ENCODE measurements at regions not wholly inside any gene's neighbourhood (a gene's known extent, or its start where the extent isn't known, plus 50 kb on each side); places are given as distances from the start of the nearest gene placed in this dataset.

DNA sequence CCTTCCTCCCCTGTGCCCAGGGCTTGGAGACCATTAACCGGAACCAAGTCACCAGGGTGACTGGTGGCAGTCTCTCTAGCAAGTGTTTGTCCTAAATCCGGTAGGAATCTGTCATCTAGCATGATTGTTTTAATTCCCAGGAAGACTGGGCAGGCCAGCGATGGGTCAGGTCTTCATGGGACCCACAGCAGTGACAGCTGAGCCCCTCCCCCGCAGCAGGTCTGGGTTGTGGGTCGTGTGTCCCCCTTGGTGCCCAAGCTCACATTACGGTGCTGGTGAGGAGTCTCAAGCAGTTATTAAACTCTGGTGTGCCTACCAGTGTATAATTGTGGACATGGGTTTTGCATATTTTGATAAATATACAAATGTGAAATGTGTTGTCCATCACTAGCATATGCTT is 466.5 kb downstream of the MATN1 start:
- H3K4me1 ChIP-seq: no peaks in the 10 kb centered on the region
- TF ChIP-seq, protein P1, sequence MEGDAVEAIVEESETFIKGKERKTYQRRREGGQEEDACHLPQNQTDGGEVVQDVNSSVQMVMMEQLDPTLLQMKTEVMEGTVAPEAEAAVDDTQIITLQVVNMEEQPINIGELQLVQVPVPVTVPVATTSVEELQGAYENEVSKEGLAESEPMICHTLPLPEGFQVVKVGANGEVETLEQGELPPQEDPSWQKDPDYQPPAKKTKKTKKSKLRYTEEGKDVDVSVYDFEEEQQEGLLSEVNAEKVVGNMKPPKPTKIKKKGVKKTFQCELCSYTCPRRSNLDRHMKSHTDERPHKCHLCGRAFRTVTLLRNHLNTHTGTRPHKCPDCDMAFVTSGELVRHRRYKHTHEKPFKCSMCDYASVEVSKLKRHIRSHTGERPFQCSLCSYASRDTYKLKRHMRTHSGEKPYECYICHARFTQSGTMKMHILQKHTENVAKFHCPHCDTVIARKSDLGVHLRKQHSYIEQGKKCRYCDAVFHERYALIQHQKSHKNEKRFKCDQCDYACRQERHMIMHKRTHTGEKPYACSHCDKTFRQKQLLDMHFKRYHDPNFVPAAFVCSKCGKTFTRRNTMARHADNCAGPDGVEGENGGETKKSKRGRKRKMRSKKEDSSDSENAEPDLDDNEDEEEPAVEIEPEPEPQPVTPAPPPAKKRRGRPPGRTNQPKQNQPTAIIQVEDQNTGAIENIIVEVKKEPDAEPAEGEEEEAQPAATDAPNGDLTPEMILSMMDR (IDR thresholded peaks at IDR 0.05; ENCODE audit: low read depth, low read length): no peak
- H3K36me3 ChIP-seq: no peaks in the 10 kb centered on the region
- no peaks in the 10 kb centered on the region for H3K9me3 ChIP-seq
- H3K4me3 ChIP-seq (ENCODE audit: low read depth, low read length): no peak overlapping the region
- no peaks in the 10 kb centered on the region for H3K27me3 ChIP-seq
- no peak for DNase-seq

DNA sequence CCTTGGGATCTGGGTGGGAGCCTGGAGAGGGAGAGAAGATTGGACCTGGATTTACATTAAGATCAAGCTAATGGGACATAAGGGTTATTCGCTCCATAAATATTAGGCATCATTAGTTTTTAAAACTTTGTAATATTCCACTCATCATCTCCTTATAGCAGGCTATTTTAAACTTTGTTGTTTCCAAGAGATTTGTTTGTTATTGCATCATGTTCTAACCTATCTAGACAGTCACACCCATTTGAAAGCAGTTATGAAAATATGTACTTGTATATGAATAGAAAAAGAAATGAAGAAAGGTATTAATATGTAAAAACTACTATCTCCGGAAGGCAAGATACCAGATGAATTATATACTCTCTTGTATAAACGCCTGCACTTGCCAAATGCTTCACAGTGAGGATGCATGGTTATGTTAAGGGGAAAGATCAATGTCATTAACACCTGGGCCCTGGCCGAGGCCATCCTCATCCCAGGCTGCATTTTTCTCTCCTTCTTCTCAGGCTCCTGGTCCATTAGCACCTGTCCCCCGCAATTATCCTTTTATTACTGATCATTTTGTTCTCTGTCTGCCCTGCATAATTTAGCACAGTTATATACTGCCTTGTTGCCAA is 468.2 kb downstream of the MATN1 start:
- TF ChIP-seq, protein P1 (IDR thresholded peaks at IDR 0.05; ENCODE audit: low read depth, low read length): no peak
- Histone ChIP-seq H3K4me1 (no peaks in the 10 kb centered on the region), H3K27me3 (no peaks in the 10 kb centered on the region), H3K4me3 (ENCODE audit: low read depth, low read length) (no peak overlapping the region), H3K36me3 (no peaks in the 10 kb centered on the region), H3K9me3 (no peaks in the 10 kb centered on the region)
- no peak for DNase-seq

DNA sequence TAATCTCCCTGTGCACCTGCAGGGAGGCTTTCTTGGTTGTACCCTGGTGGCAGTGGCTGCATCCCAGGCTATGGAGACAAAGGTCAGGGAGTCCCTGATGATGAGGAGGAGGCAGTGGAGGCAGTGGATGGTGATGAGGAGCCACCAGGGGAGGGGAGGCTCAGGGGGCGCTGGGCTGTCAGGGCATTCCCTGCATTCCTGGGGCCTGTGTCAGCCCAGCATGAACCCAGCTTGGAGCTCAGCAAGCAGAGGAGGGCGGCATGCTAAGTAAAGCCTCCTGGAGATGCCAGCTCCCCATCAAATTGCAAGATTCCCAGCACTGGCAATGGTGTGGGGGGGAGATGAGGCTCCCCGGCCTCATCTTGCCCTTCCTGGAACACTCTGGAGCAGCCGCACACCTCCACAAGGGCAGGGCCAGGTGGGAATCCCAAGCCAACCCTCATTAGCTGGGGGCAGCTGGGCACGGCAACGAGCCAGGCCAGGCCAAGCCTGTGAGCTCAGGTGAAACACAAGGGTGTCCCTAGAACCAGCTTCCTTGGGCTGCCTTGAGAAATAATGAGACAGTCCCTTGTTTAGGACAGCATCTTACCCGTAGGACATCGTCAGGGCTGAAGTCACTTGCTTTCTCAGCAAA is 469.5 kb downstream of the MATN1 start:
- H3K9me3 ChIP-seq: no peaks in the 10 kb centered on the region
- H3K4me3 ChIP-seq (ENCODE audit: low read depth, low read length): no peak overlapping the region
- TF ChIP-seq, protein P1 (IDR thresholded peaks at IDR 0.05; ENCODE audit: low read depth, low read length): no peak
- DNase-seq: no peak
- no peaks in the 10 kb centered on the region for H3K36me3 ChIP-seq
- no peaks in the 10 kb centered on the region for H3K4me1 ChIP-seq
- H3K27me3 ChIP-seq: no peaks in the 10 kb centered on the region

DNA sequence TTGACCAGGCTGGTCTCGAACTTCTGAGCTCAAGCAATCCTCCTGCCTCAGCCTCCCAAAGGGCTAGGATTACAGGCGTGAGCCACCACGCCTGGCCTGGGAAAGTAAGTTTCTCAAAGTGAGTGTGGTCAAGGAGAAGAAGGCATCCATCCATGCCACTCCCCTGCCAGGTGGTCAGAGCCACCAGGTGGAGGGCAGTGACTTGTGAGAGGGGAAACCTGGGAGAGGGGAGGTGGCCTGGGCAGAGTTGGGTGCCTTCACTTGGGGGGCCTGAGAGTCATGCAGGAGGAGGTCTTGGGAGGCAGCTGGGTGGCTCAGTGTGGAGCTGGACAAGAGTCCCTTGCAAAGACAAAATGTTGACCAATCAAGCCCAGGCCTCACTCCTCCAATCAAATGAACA is 470.0 kb downstream of the MATN1 start:
- H3K27me3 ChIP-seq: no peaks in the 10 kb centered on the region
- H3K9me3 ChIP-seq: no peaks in the 10 kb centered on the region
- no peak overlapping the region for H3K4me3 ChIP-seq (ENCODE audit: low read depth, low read length)
- H3K36me3 ChIP-seq: no peaks in the 10 kb centered on the region
- H3K4me1 ChIP-seq: no peaks in the 10 kb centered on the region
- DNase-seq: no peak
- TF ChIP-seq, protein P1 (IDR thresholded peaks at IDR 0.05; ENCODE audit: low read depth, low read length): no peak

DNA sequence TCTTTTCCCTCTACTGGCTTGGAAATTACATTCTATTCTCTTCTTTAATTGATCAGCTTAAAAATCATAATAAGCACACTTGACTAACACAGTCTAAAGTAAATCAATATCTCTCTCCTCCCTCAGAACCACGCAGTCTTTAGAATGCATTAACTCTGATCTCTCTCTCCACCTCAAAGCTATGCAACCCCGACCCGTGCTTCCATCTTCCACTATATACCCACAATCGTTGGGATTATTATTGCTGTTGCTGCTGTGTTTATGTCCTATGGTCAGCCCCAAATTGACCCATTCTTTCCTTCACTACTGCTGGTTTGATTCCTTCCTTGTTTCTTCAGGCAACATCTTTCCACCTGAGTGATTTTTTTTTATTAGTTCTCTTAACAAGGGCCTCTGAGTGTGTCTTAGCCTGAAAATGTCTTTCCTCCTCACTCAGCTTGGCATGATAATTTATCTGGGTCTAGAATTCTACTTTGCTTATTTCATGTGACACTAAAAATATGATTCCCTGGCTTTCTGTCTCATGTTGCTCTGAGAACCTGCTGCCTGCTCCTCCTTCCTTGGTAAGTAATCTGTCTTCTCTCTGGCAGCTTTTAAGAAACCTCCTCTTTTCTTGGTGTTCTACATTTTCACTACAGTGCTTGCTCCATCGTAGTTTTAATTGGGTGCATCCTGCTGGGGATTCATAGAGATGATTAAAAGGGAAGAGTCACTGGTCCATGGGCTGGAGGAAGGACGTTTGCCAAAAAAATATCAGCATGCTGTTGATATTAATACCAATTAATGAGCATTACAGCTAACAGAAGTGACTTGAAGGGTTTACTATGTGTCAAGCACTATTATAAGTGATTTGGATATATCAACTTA is 472.2 kb downstream of the MATN1 start:
- no peaks in the 10 kb centered on the region for H3K27me3 ChIP-seq
- no peaks in the 10 kb centered on the region for H3K9me3 ChIP-seq
- no peak for DNase-seq
- H3K36me3 ChIP-seq: no peaks in the 10 kb centered on the region
- no peak overlapping the region for H3K4me3 ChIP-seq (ENCODE audit: low read depth, low read length)
- H3K4me1 ChIP-seq: no peaks in the 10 kb centered on the region
- TF ChIP-seq, protein P1 (IDR thresholded peaks at IDR 0.05; ENCODE audit: low read depth, low read length): no peak
